ENCODE measurements at regions not wholly inside any gene's neighbourhood (a gene's known extent, or its start where the extent isn't known, plus 50 kb on each side); places are given as distances from the start of the nearest gene placed in this dataset.

DNA sequence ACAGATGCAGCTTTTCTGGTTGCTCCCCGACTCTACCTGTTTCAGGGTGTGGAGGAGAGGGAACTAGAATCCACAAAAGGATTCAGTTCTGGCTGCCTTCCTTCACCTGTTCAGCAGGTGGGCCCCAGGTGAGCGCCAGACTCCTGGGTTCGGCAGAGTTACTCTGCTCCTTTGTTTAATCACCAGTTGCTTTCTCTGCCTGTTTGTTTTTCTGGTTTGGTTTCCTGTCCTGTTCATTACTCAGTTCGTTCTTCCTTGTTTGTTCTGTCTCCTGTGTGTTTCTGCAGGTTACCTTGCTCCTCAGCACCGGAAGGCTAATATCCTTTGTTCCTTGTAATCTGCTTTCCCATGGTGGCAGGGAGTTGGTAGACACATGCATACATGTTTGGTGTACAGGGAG lies 508.5 kb upstream of the ATP11B start:
- H3K9me3 ChIP-seq, result no peaks in the 10 kb centered on the region
- no peaks in the 10 kb centered on the region for H3K27me3 ChIP-seq
- no peak overlapping the region for H3K4me3 ChIP-seq
- no peak for DNase-seq (ENCODE audit: extremely low spot score)
- no peak overlapping the region for H3K27ac ChIP-seq (replicated peaks in 1 of 4)
- H3K36me3 ChIP-seq, result no peaks in the 10 kb centered on the region
- TF ChIP-seq, protein P1, sequence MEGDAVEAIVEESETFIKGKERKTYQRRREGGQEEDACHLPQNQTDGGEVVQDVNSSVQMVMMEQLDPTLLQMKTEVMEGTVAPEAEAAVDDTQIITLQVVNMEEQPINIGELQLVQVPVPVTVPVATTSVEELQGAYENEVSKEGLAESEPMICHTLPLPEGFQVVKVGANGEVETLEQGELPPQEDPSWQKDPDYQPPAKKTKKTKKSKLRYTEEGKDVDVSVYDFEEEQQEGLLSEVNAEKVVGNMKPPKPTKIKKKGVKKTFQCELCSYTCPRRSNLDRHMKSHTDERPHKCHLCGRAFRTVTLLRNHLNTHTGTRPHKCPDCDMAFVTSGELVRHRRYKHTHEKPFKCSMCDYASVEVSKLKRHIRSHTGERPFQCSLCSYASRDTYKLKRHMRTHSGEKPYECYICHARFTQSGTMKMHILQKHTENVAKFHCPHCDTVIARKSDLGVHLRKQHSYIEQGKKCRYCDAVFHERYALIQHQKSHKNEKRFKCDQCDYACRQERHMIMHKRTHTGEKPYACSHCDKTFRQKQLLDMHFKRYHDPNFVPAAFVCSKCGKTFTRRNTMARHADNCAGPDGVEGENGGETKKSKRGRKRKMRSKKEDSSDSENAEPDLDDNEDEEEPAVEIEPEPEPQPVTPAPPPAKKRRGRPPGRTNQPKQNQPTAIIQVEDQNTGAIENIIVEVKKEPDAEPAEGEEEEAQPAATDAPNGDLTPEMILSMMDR (IDR thresholded peaks at IDR 0.05), result no peak
- TF ChIP-seq POLR2A (IDR thresholded peaks at IDR 0.05; ENCODE audit: low read depth), result no peak
- TF ChIP-seq POLR2AphosphoS5 (IDR thresholded peaks at IDR 0.05), result no peak
- TF ChIP-seq EP300 (IDR thresholded peaks at IDR 0.05), result no peak
- 40% methylated on average over 5 of the region's 5 CpGs for WGBS
- intact Hi-C loops (cut with DNase I), result no loop called here
- no peaks in the 10 kb centered on the region for H3K4me1 ChIP-seq

DNA sequence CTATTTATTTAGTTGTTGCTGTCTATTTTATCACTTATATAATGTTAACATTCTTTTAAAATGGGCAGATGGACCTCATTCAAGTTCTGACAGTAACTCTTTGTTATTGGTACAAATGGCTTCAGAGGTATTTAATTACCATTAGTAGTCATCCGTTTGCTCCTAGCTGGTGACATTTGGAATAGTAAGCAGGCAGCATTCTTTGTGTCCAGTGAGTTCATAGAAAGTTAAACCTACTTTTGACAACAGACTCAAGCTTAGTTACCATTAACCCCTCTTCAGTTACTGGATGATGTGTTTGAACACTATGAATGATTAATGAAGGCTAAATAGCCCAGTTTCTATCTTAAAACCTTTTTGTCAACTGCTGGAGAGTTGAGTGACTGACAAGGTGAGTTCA lies 500.7 kb upstream of the ATP11B start:
- 20% methylated on average over 1 of the region's 1 CpG for WGBS
- DNase-seq (ENCODE audit: extremely low spot score), result no peak
- Histone ChIP-seq H3K4me3 (no peak overlapping the region), H3K27me3 (no peaks in the 10 kb centered on the region), H3K36me3 (no peaks in the 10 kb centered on the region), H3K9me3 (no peaks in the 10 kb centered on the region), H3K27ac (replicated peaks in 1 of 4) (no peak overlapping the region), H3K4me1 (no peaks in the 10 kb centered on the region)
- intact Hi-C loops (cut with DNase I), result no loop called here
- TF ChIP-seq POLR2A (IDR thresholded peaks at IDR 0.05; ENCODE audit: low read depth) (no peak), EP300 (IDR thresholded peaks at IDR 0.05) (no peak), POLR2AphosphoS5 (IDR thresholded peaks at IDR 0.05) (no peak)
- TF ChIP-seq, protein P1 (IDR thresholded peaks at IDR 0.05), result no peak

DNA sequence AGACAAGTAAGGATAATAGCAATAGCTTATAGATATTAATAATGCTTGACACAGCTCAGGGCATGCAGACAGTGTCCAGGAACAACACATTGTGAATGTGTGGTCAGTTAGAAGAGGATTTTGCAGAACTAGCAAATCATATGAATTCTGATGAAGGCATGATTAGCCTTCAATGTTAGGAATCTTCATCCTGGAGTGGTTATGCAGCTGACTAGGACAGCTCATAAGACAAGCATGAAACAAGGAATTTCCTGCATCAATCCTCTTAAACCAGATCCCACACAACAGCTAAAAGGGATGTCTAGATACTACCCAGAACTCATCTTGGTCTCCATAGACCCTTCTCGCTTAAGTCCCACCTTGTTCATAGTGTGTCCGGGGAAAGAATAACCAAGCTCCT lies 499.0 kb upstream of the ATP11B start:
- H3K36me3 ChIP-seq, result no peaks in the 10 kb centered on the region
- no peaks in the 10 kb centered on the region for H3K9me3 ChIP-seq
- H3K27ac ChIP-seq (replicated peaks in 1 of 4), result no peak overlapping the region
- no peak overlapping the region for H3K4me3 ChIP-seq
- intact Hi-C loops (cut with DNase I), result no loop called here
- no peaks in the 10 kb centered on the region for H3K4me1 ChIP-seq
- H3K27me3 ChIP-seq, result no peaks in the 10 kb centered on the region
- no peak for DNase-seq (ENCODE audit: extremely low spot score)
- TF ChIP-seq POLR2A (IDR thresholded peaks at IDR 0.05; ENCODE audit: low read depth) (no peak), POLR2AphosphoS5 (IDR thresholded peaks at IDR 0.05) (no peak), EP300 (IDR thresholded peaks at IDR 0.05) (no peak)
- TF ChIP-seq, protein P1 (IDR thresholded peaks at IDR 0.05), result no peak
- 100% methylated on average over 2 of the region's 2 CpGs for WGBS

DNA sequence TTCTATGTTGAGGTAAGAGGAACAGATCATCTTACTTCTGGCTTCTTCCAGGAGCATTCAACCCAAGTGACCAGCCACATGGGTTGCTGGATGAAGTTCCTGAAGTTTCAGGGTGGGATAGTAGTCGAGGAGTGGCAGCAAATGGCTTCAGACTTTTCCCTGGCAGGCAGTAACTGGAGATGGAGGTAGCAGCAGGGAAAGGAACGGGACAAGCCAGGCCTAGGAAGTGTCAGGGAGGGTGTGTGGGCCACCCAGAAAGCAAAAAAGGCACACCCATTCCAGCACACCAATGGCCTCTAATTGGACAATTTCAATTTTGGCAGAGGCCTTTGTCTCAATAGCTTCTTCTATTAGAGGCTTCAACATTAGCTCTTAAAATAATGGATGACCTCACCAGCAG lies 498.6 kb upstream of the ATP11B start:
- intact Hi-C loops (cut with DNase I), result no loop called here
- 76% methylated on average over 2 of the region's 2 CpGs for WGBS
- TF ChIP-seq POLR2AphosphoS5 (IDR thresholded peaks at IDR 0.05) (no peak), EP300 (IDR thresholded peaks at IDR 0.05) (no peak), POLR2A (IDR thresholded peaks at IDR 0.05; ENCODE audit: low read depth) (no peak)
- TF ChIP-seq, protein P1 (IDR thresholded peaks at IDR 0.05), result no peak
- no peak overlapping the region for H3K4me3 ChIP-seq
- H3K27ac ChIP-seq (replicated peaks in 1 of 4), result no peak overlapping the region
- no peaks in the 10 kb centered on the region for H3K36me3 ChIP-seq
- no peaks in the 10 kb centered on the region for H3K9me3 ChIP-seq
- no peak for DNase-seq (ENCODE audit: extremely low spot score)
- H3K4me1 ChIP-seq, result no peaks in the 10 kb centered on the region
- no peaks in the 10 kb centered on the region for H3K27me3 ChIP-seq

DNA sequence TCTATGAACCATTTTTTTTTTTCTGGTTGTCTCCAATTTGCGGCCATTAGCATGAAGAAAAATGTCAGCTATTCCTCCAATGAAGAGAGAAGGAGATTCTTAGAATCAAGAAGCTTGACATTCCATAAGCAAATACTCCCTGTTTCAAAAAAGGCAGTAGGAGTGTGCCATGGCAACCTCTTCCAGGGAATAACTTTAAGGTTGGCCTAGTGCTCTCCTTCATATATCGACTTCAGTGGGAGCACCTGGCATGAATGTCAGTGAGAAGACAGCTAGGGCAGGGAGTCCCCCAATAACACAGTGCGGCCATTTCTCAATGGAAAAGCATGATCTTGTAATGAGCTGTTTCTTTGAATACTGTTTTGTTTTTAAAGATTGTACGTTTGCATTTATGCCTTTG lies 493.0 kb upstream of the ATP11B start:
- Histone ChIP-seq H3K9me3 (no peaks in the 10 kb centered on the region), H3K27me3 (no peaks in the 10 kb centered on the region), H3K36me3 (no peaks in the 10 kb centered on the region), H3K4me1 (no peaks in the 10 kb centered on the region), H3K4me3 (no peak overlapping the region), H3K27ac (replicated peaks in 1 of 4) (no peak overlapping the region)
- intact Hi-C loops (cut with DNase I), result no loop called here
- 82% methylated on average over 4 of the region's 4 CpGs for WGBS
- TF ChIP-seq POLR2AphosphoS5 (IDR thresholded peaks at IDR 0.05) (no peak), EP300 (IDR thresholded peaks at IDR 0.05) (no peak), POLR2A (IDR thresholded peaks at IDR 0.05; ENCODE audit: low read depth) (no peak)
- TF ChIP-seq, protein P1 (IDR thresholded peaks at IDR 0.05), result no peak
- DNase-seq (ENCODE audit: extremely low spot score), result no peak

All from esophagus muscularis mucosa (tissue), 4 donors.